Astrocyte (in vitro differentiated cells and primary cell): ENCODE measurements at regions not wholly inside any gene's neighbourhood (a gene's known extent, or its start where the extent isn't known, plus 50 kb on each side); places are given as distances from the start of the nearest gene placed in this dataset.
A peak's percentile ranks its signal among the peaks of the same experiment; 100 is the strongest.

ENCODE experiments used
- DNase-seq: peaks from one replicate; pipeline ENCODE4 v3.0.0-alpha.2; 2010; ENCODE audit warnings: low read depth
- FAIRE-seq: peaks from 2 replicates; lab custom pipeline; 2011; peaks lifted over from hg19 to GRCh38; lab: Jason Lieb, UNC
- H2AFZ ChIP-seq: 2 replicates; pipeline ENCODE4 v1.6.0; 2012; ENCODE audit warnings: low read depth, low read length, inconsistent platforms
- H3K27ac ChIP-seq: 2 replicates; pipeline ENCODE4 v1.5.1; 2011; ENCODE audit warnings: low read depth, low read length, inconsistent platforms
- H3K27me3 ChIP-seq: 2 replicates; pipeline ENCODE4 v1.6.0; 2011; ENCODE audit warnings: low read length, inconsistent platforms; ENCODE audit not compliant: insufficient read depth
- H3K36me3 ChIP-seq: 2 replicates; pipeline ENCODE4 v1.5.1; 2011; ENCODE audit warnings: low read length, inconsistent platforms; ENCODE audit not compliant: insufficient read depth
- H3K4me1 ChIP-seq: 2 replicates; pipeline ENCODE4 v1.5.1; 2011; ENCODE audit warnings: low read length, inconsistent platforms; ENCODE audit not compliant: insufficient read depth
- H3K4me2 ChIP-seq: 2 replicates; pipeline ENCODE4 v1.6.0; 2012; ENCODE audit warnings: low read length, inconsistent platforms
- H3K4me3 ChIP-seq: 2 replicates; pipeline ENCODE4 v1.5.1; 2011; ENCODE audit warnings: low read depth, mild to moderate bottlenecking, low read length, inconsistent platforms; ENCODE audit not compliant: insufficient read depth
- H3K79me2 ChIP-seq: 2 replicates; pipeline ENCODE4 v1.6.0; 2012; ENCODE audit warnings: mild to moderate bottlenecking, low read length, inconsistent platforms; ENCODE audit not compliant: insufficient read depth
- H3K9ac ChIP-seq: 2 replicates; pipeline ENCODE4 v1.6.0; 2012; ENCODE audit warnings: mild to moderate bottlenecking, low read length, inconsistent platforms
- H3K9me3 ChIP-seq: 2 replicates; pipeline ENCODE4 v1.5.1; 2012; ENCODE audit warnings: low read depth, mild to moderate bottlenecking, low read length, inconsistent platforms; ENCODE audit not compliant: insufficient read depth
- H4K20me1 ChIP-seq: 2 replicates; pipeline ENCODE4 v1.6.0; 2012; ENCODE audit warnings: low read length, inconsistent platforms; ENCODE audit not compliant: insufficient read depth
- H3K27ac Mint-ChIP-seq: one replicate; pipeline ENCODE4 v1.8.0; 2021; ENCODE audit warnings: mild to moderate bottlenecking, mixed read lengths; ENCODE audit not compliant: unreplicated experiment
- H3K27me3 Mint-ChIP-seq: one replicate; pipeline ENCODE4 v1.8.0; 2021; ENCODE audit warnings: low read depth, mixed read lengths; ENCODE audit not compliant: unreplicated experiment
- H3K36me3 Mint-ChIP-seq: one replicate; pipeline ENCODE4 v1.8.0; 2021; ENCODE audit warnings: low read depth, mixed read lengths; ENCODE audit not compliant: unreplicated experiment
- H3K4me1 Mint-ChIP-seq: one replicate; pipeline ENCODE4 v1.8.0; 2021; ENCODE audit warnings: low read depth, mixed read lengths; ENCODE audit not compliant: unreplicated experiment
- H3K4me3 Mint-ChIP-seq: one replicate; pipeline ENCODE4 v1.8.0; 2021; ENCODE audit warnings: mild to moderate bottlenecking, moderate library complexity, mixed read lengths; ENCODE audit not compliant: unreplicated experiment
- H3K9me3 Mint-ChIP-seq: one replicate; pipeline ENCODE4 v1.8.0; 2021; ENCODE audit warnings: mild to moderate bottlenecking, mixed read lengths; ENCODE audit not compliant: unreplicated experiment
- EZH2 ChIP-seq: IDR thresholded peaks from 2 replicates; pipeline ENCODE4 v1.6.1; 2012; ENCODE audit warnings: mild to moderate bottlenecking, low read length, inconsistent platforms; ENCODE audit not compliant: insufficient read depth
- TF ChIP-seq, protein P1 (sequence below): IDR thresholded peaks from 2 replicates; pipeline ENCODE4 v1.5.1; 2011; ENCODE audit warnings: low read depth, mild to moderate bottlenecking, inconsistent platforms, low read length, moderate library complexity; ENCODE audit not compliant: insufficient read depth

DNA sequence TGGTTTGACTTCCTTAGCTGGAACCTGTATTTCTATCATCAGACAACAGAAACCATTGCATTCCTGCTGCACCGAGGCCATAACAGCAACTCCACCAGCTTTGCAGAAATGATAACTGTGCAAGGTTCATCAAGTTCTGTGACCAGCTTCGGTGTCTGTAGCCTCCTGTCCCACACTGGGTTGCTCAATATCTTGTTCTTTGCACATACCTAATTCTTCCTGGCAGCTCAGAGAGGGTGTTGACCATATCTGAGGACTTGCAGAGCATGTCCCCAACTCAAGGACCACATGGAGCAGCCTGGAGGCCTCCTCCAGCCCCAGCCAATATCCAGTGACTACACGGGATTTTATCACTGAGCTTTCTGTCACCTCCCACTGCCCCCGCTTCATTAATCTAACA is 59.3 kb upstream of the SCAF8 start:
- Mint-ChIP-seq H3K27ac (no peak overlapping the region), H3K27me3 (peaks cover 5% of the 10 kb centered on the region), H3K9me3 (no peaks in the 10 kb centered on the region), H3K4me3 (no peak overlapping the region), H3K36me3 (no peaks in the 10 kb centered on the region), H3K4me1 (no peaks in the 10 kb centered on the region)
- H3K27me3 ChIP-seq = peaks cover 3% of the 10 kb centered on the region
- no peak overlapping the region for H3K4me2 ChIP-seq
- H3K4me1 ChIP-seq = no peaks in the 10 kb centered on the region
- H3K27ac ChIP-seq = no peak overlapping the region
- H3K36me3 ChIP-seq = no peaks in the 10 kb centered on the region
- FAIRE-seq = no peak
- TF ChIP-seq, protein P1, sequence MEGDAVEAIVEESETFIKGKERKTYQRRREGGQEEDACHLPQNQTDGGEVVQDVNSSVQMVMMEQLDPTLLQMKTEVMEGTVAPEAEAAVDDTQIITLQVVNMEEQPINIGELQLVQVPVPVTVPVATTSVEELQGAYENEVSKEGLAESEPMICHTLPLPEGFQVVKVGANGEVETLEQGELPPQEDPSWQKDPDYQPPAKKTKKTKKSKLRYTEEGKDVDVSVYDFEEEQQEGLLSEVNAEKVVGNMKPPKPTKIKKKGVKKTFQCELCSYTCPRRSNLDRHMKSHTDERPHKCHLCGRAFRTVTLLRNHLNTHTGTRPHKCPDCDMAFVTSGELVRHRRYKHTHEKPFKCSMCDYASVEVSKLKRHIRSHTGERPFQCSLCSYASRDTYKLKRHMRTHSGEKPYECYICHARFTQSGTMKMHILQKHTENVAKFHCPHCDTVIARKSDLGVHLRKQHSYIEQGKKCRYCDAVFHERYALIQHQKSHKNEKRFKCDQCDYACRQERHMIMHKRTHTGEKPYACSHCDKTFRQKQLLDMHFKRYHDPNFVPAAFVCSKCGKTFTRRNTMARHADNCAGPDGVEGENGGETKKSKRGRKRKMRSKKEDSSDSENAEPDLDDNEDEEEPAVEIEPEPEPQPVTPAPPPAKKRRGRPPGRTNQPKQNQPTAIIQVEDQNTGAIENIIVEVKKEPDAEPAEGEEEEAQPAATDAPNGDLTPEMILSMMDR = no peak
- no peak for TF ChIP-seq EZH2
- H2AFZ ChIP-seq = no peak overlapping the region
- no peak overlapping the region for H3K9ac ChIP-seq
- H3K4me3 ChIP-seq = no peak overlapping the region
- H3K79me2 ChIP-seq = no peaks in the 10 kb centered on the region
- DNase-seq = no peak
- no peaks in the 10 kb centered on the region for H4K20me1 ChIP-seq
- no peaks in the 10 kb centered on the region for H3K9me3 ChIP-seq

DNA sequence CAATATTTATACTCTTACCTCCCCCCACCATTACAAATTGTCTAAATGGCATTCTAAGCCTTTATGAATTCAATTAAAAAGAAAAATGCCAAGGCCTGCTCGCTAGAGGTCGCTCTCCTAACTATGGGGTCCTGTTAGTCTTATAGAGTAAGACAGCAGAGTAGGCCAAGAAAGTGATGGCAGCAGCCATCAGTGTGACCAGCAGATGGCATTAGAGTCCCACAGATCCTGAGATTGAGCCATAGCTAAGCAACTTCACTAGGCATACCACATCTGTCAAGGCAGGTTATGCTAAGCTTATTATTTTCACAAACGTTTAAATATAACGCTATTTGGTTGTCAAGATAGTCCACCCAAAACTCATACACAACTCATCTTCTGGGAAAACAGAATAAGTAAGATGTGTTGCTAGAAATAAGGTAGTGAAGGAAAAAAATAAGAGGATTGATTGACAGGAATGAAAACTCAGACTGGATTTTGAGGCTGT is 57.6 kb upstream of the SCAF8 start:
- Histone ChIP-seq H3K9ac (no peak overlapping the region), H3K27me3 (peaks cover 3% of the 10 kb centered on the region), H4K20me1 (no peaks in the 10 kb centered on the region), H3K4me2 (no peak overlapping the region), H3K79me2 (no peaks in the 10 kb centered on the region), H3K4me1 (no peaks in the 10 kb centered on the region), H3K27ac (no peak overlapping the region), H3K4me3 (no peak overlapping the region), H3K9me3 (no peaks in the 10 kb centered on the region), H3K36me3 (no peaks in the 10 kb centered on the region), H2AFZ (no peak overlapping the region)
- TF ChIP-seq, protein P1 = peak; percentile 100
- no peak for TF ChIP-seq EZH2
- Mint-ChIP-seq H3K9me3 (no peaks in the 10 kb centered on the region), H3K4me3 (no peak overlapping the region), H3K36me3 (no peaks in the 10 kb centered on the region), H3K27me3 (peaks cover 5% of the 10 kb centered on the region), H3K4me1 (no peaks in the 10 kb centered on the region), H3K27ac (no peak overlapping the region)
- peak; percentile 87 for DNase-seq
- FAIRE-seq = peak; percentile 94

DNA sequence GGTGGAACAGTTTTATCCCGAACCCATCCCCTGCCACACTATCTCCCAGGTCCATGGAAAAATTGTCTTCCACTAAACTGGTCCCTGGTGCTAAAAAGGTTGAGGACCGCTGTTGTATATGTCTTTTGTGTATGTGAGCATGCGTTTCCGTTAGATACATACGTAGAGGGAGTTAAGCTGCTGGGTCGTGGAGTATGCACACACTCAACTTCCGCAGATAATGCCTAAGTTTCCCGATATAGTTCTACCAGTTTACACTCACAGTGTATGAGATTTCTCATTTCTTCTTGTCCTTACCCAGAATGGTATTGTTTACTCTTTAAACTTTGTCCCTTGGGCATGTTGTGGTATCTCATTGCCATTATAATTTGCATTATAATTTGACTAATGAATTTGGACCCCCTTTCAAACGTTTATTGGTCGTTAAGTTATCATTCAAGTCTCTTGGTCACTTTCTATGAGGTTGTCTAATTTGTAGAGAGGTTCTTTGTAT is 50.5 kb upstream of the SCAF8 start:
- no peak overlapping the region for H2AFZ ChIP-seq
- H3K9ac ChIP-seq = no peak overlapping the region
- H3K36me3 Mint-ChIP-seq = no peaks in the 10 kb centered on the region
- H3K9me3 Mint-ChIP-seq = no peaks in the 10 kb centered on the region
- DNase-seq = no peak
- H3K36me3 ChIP-seq = no peaks in the 10 kb centered on the region
- no peak overlapping the region for H3K27ac Mint-ChIP-seq
- no peak overlapping the region for H3K27ac ChIP-seq
- no peak overlapping the region for H3K4me3 ChIP-seq
- no peaks in the 10 kb centered on the region for H3K27me3 Mint-ChIP-seq
- H3K4me3 Mint-ChIP-seq = no peak overlapping the region
- TF ChIP-seq, protein P1 = no peak
- TF ChIP-seq EZH2 = no peak
- H3K79me2 ChIP-seq = no peaks in the 10 kb centered on the region
- no peak for FAIRE-seq
- H3K4me1 Mint-ChIP-seq = peaks cover 8% of the 10 kb centered on the region
- no peaks in the 10 kb centered on the region for H4K20me1 ChIP-seq
- H3K27me3 ChIP-seq = no peaks in the 10 kb centered on the region
- peaks cover 9% of the 10 kb centered on the region for H3K4me1 ChIP-seq
- H3K4me2 ChIP-seq = no peak overlapping the region
- no peaks in the 10 kb centered on the region for H3K9me3 ChIP-seq
